GM18517 (cell line): ENCODE measurements at regions not wholly inside any gene's neighbourhood (a gene's known extent, or its start where the extent isn't known, plus 50 kb on each side); places are given as distances from the start of the nearest gene placed in this dataset.

Experiments
- ATAC-seq: cut with Tn5 transposase; IDR thresholded peaks from one replicate; pipeline ENCODE4 v1.9.1; 2021; ENCODE audit warnings: mild to moderate bottlenecking, moderate library complexity; ENCODE audit not compliant: unreplicated experiment

GRCh38 chr21:43277481-43278351 lies 108.9 kb downstream of the CRYAA start:
- no peak for ATAC-seq

DNA sequence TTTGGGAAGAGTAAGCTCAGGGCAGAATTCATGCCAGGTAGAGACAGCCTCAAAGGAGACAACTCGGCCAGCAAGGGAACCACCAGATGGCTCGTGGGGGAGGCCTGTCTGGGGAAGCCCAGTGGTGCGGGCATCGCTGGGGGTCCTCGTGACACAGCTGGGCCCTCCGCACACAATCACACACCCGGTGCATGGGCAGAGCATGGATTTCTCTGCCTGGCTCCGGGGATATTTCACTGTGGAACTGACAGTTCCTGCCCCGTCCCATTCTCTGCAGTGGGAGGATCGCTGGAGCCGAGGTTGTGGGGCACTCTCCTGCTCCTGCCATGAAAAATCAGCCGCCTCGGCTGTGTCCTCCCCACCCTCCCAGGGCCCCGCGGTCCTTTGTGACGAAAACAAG lies 108.0 kb downstream of the CRYAA start:
- no peak for ATAC-seq

- no peak for ATAC-seq
These were observed 106.8 kb downstream of the CRYAA start for GRCh38 chr21:43275421-43276211.

GRCh38 chr21:43274946-43275310 lies 106.1 kb downstream of the CRYAA start:
- no peak for ATAC-seq

GRCh38 chr21:43274022-43274945 lies 105.5 kb downstream of the CRYAA start:
- ATAC-seq = no peak

DNA sequence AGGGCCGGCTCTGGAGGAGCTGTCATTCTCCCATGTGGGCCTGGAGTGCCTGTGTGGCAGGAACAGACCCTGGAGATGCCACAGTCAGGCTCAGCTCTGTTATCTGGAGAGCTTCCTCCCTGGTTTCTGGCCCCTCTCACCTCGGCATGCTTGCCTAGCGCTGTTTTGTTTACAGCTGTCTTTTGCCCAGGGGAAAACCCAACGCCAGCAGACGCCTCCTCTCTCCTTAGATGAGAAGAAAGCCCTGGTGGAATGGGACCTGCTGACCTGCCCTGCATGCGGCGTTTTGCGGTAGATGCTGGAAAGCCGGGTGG lies 104.9 kb downstream of the CRYAA start:
- no peak for ATAC-seq

GRCh38 chr21:43273016-43273707 lies 104.4 kb downstream of the CRYAA start:
- no peak for ATAC-seq

DNA sequence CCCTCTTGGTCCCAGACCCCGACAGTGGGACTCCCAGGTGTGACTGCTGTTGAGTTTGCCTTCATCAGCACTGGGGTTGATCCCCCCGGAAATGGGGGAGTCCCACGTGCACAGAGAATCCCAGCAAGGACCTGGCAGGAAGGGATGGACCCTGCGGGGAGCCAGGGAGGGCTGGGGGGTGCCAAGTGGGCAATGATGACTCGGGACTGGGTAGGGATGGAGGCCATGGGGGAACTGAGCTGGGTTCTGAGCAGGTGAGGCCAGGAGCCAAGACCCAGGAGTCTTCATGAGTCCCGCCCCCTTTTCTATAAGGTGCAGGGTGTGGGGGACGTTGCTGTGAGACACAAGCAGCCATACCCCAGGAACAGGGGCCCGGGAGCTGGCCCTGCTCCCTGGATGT lies 103.8 kb downstream of the CRYAA start:
- ATAC-seq = no peak

DNA sequence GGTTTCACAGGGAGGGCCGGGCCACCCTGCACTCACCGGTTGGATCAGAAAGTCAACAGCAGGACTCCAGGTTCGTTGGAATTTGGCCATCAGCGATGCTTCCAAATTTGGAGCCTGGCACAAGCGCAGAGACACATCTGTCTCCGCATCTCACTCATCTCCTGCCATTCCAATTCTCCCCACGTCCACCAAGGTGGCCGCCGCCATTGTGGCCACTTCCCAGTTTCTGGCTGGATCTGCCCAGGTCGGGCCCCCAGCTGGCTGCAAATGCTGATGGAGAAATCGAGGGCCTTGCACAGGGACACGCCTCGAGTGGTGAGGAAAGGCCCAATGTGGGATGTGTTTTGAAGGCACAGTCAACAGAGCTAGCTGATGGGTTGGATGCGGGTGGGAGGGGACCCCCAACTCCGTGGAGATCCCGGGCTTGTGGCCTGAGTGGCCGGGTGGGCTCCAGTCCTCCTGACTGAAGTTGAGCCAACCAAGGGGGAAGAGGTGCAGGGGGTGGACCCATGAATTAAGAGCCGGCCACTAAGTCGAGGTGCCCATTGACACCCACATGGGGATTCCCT lies 102.7 kb downstream of the CRYAA start:
- no peak for ATAC-seq

DNA sequence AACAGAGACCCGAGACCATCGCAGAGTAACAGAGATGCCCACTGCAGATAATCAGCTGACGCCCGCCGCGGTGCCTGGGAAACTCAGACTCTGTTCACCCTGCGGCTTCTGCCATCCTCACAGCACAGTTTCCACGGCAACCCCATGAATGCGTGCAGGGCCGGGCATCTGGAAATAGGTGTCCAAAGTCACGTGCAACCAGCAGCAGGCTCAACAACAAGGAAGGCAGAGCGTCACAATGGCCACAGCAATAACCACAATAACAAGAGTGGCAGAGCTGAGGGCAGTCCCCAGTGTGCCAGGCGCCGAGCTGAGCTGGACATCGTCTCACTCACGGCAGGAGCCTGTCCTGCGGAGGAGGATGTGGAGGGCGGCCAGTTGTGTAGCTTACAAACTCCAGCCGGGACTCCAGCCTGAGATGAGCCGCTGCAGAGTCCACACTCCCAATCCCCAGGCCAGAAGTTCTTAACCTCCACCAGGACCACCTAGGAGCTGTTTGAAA lies 102.0 kb downstream of the CRYAA start:
- no peak for ATAC-seq

DNA sequence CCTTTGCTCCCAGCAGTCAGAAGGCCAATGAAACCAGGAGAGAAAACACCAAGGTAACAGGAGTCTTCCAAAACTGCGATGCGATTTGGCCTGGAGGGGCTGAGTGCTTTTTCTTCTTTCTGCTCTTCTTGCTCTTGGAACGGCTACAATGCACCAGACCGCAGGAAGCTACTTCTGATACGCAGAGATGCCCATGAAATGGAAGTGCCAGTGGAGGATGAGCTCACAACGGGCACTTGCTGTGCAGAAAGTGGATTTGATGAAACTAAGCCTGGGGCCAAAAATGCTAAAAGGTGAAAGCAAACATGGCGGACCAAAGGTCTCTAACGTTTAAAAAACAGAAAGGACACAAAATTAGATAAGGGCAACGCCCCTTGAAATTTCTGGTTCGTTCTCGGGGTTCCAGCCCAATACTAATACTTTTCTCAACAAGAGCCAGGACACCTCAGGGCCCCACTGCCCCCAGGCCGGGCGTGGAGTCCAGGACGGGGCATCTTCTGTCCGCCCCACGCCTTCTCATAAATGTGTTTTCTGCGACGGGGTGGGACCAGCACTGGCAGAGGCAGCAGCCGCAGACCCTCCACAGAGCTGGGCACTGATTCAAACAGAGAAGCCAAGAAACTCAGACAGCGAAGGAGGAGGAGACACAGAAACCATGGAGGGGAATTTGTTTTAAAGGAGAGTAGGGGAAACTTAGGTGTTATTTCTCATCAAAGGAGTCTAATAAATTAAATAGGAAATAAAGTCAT lies 101.3 kb downstream of the CRYAA start:
- ATAC-seq = no peak

- no peak for ATAC-seq
These were observed 100.6 kb downstream of the CRYAA start for GRCh38 chr21:43269440-43269839.

GRCh38 chr21:43268804-43269186 lies 100.0 kb downstream of the CRYAA start:
- ATAC-seq = no peak

DNA sequence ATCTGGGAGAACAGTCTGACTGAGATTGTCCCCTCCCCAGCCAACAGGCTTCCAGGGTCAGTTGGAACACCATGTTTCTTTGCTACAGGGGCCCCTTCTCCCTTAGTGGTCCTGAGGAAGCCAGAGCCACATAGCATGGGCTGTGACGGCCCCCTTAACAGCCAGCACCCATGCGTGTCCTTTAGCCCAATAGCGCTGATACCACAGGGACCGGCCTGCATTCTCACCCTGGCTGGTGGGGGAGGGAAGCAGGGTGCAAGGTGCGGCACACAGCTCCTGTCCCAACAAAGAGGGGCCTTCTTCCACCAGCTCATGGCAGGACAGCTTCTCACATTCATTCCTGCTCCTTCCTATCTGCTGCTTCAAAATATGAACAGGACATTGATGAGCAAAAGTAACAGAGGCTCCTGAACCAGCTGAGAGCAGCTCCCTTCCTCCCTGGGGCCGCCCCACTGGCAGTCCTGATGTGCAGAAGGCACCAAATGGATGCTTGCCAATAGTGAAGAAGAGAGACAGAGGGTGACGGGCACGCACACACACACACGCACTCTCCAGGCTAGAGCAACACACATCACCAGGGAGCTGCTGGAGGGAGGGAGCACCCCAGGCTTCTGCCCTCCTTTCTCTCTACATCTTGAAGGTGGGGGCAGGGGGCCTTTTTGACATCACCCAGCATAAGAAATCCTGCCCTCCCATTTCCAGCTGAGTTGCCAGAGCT lies 99.4 kb downstream of the CRYAA start:
- no peak for ATAC-seq

DNA sequence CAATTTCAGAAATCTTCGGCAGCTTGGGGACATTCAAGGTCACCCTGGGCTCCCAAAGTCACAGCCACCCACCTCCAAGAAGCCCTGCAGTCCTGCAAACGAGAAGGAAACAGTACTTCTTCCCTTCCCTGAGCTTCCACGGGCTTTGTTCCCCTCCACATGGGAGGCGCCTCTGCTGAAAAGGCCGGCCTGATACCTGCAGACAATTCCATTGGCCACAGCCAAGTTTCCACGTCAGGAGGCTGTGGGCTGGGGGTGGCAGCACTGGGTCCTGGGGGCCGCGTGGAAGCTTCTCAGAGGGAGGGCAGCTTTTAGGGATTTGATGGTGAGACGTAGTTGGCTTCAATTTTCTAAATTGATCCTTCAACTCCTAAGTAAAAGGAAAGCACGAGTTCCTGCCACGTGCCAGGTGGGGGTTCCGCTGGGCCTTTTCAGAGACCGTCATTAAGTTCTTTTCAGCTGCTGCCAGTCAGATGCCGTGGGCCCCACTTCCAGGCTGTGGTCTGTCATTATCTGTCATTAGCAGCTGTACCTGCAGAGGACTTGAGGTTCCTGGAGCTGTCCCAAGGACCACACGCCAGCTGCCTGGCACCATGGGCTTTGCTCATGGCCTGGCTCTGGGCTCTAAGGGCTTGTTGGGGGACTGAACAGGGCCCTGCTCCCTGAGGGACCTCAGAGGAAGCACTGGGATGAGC lies 98.7 kb downstream of the CRYAA start:
- ATAC-seq = no peak

GRCh38 chr21:43266534-43266933 lies 97.7 kb downstream of the CRYAA start:
- ATAC-seq = no peak

- ATAC-seq = no peak
These were observed 93.6 kb downstream of the CRYAA start for GRCh38 chr21:43262427-43262826.
